H9 (cell line): ENCODE measurements at regions not wholly inside any gene's neighbourhood (a gene's known extent, or its start where the extent isn't known, plus 50 kb on each side); places are given as distances from the start of the nearest gene placed in this dataset.

Source experiments
- DNase-seq: peaks from one replicate; pipeline ENCODE4 v3.0.0-alpha.2; 2017
- H2AFZ ChIP-seq: one replicate; pipeline ENCODE4 v1.6.1; 2013; ENCODE audit warnings: mild to moderate bottlenecking, low read length, control low read depth, moderate library complexity
- H2AK5ac ChIP-seq: 2 replicates; pipeline ENCODE4 v1.6.1; 2013; ENCODE audit warnings: low read length, control low read depth, mixed read lengths; ENCODE audit not compliant: insufficient read length
- H2BK120ac ChIP-seq: one replicate; pipeline ENCODE4 v1.6.1; 2013; ENCODE audit warnings: low read depth, mild to moderate bottlenecking, low read length, control low read depth, inconsistent platforms; ENCODE audit not compliant: poor library complexity, severe bottlenecking
- H2BK12ac ChIP-seq: 2 replicates; pipeline ENCODE4 v1.6.1; 2013; ENCODE audit warnings: low read length, control low read depth, mixed read lengths, low read depth; ENCODE audit not compliant: insufficient read length
- H2BK15ac ChIP-seq: 2 replicates; pipeline ENCODE4 v1.6.1; 2013; ENCODE audit warnings: low read depth, low read length, control low read depth
- H2BK20ac ChIP-seq: one replicate; pipeline ENCODE4 v1.6.1; 2013; ENCODE audit warnings: low read depth, mild to moderate bottlenecking, low read length, control low read depth, inconsistent platforms; ENCODE audit not compliant: poor library complexity, severe bottlenecking
- H2BK5ac ChIP-seq: 2 replicates; pipeline ENCODE4 v1.6.1; 2013; ENCODE audit warnings: low read length, control low read depth, mixed read lengths; ENCODE audit not compliant: insufficient read length
- H3K14ac ChIP-seq: 2 replicates; pipeline ENCODE4 v1.6.1; 2013; ENCODE audit warnings: low read length, control low read depth; ENCODE audit not compliant: insufficient read depth
- H3K18ac ChIP-seq: 2 replicates; pipeline ENCODE4 v1.6.1; 2013; ENCODE audit warnings: low read depth, mild to moderate bottlenecking, mixed read lengths, low read length, control low read depth; ENCODE audit not compliant: insufficient read length
- H3K23ac ChIP-seq: 2 replicates; pipeline ENCODE4 v1.6.1; 2013; ENCODE audit warnings: low read length, control low read depth, mixed read lengths, low read depth; ENCODE audit not compliant: insufficient read length
- H3K23me2 ChIP-seq: 2 replicates; pipeline ENCODE4 v1.6.1; 2013; ENCODE audit warnings: low read depth, mild to moderate bottlenecking, mixed read lengths, low read length, control low read depth; ENCODE audit not compliant: insufficient read length, poor library complexity, severe bottlenecking
- H3K27ac ChIP-seq: 2 replicates; pipeline ENCODE4 v1.5.1; 2013; ENCODE audit warnings: low read length, control low read depth, mixed read lengths, low read depth; ENCODE audit not compliant: insufficient read length
- H3K27me3 ChIP-seq: 2 replicates; pipeline ENCODE4 v1.6.1; 2013; ENCODE audit warnings: low read length, control low read depth, inconsistent platforms; ENCODE audit not compliant: insufficient read depth
- H3K4ac ChIP-seq: 2 replicates; pipeline ENCODE4 v1.6.1; 2013; ENCODE audit warnings: low read depth, mild to moderate bottlenecking, control low read depth, inconsistent platforms, low read length, moderate library complexity
- H3K4me1 ChIP-seq: 2 replicates; pipeline ENCODE4 v1.6.1; 2013; ENCODE audit warnings: low read length, control low read depth, inconsistent platforms; ENCODE audit not compliant: insufficient read depth
- H3K4me2 ChIP-seq: 2 replicates; pipeline ENCODE4 v1.6.1; 2013; ENCODE audit warnings: low read length, control low read depth, mixed read lengths; ENCODE audit not compliant: insufficient read length, insufficient read depth
- H3K56ac ChIP-seq: 2 replicates; pipeline ENCODE4 v1.6.1; 2013; ENCODE audit warnings: low read depth, mild to moderate bottlenecking, mixed read lengths, low read length, control low read depth; ENCODE audit not compliant: insufficient read length
- H3K79me1 ChIP-seq: 2 replicates; pipeline ENCODE4 v1.6.1; 2013; ENCODE audit warnings: low read depth, mild to moderate bottlenecking, moderate library complexity, low read length, control low read depth, inconsistent platforms; ENCODE audit not compliant: insufficient read depth, poor library complexity, severe bottlenecking
- H3K79me2 ChIP-seq: 2 replicates; pipeline ENCODE4 v1.6.1; 2013; ENCODE audit warnings: low read length, control low read depth, inconsistent platforms; ENCODE audit not compliant: insufficient read depth
- H3K9ac ChIP-seq: 2 replicates; pipeline ENCODE4 v1.6.1; 2013; ENCODE audit warnings: low read length, control low read depth, mixed read lengths; ENCODE audit not compliant: insufficient read length; ENCODE audit errors: extremely low read depth
- H3K9me3 ChIP-seq: one replicate; pipeline ENCODE4 v1.6.1; 2013; ENCODE audit warnings: low read depth, low read length, inconsistent platforms; ENCODE audit not compliant: control insufficient read depth
- H3T11ph ChIP-seq: one replicate; pipeline ENCODE4 v1.6.1; 2013; ENCODE audit warnings: mild to moderate bottlenecking, low read length, control low read depth, inconsistent platforms
- H4K20me1 ChIP-seq: one replicate; pipeline ENCODE4 v1.6.1; 2013; ENCODE audit not compliant: control insufficient read depth, insufficient read length, insufficient read depth
- H4K5ac ChIP-seq: 2 replicates; pipeline ENCODE4 v1.6.1; 2013; ENCODE audit warnings: low read depth, mild to moderate bottlenecking, mixed read lengths, low read length, control low read depth; ENCODE audit not compliant: insufficient read length
- H4K8ac ChIP-seq: replicated peaks from 2 replicates; pipeline ENCODE4 v1.6.1; 2013; ENCODE audit warnings: low read length, control low read depth, mixed read lengths, low read depth; ENCODE audit not compliant: insufficient read length
- H4K91ac ChIP-seq: 2 replicates; pipeline ENCODE4 v1.6.1; 2013; ENCODE audit warnings: low read depth, mild to moderate bottlenecking, moderate library complexity, mixed read lengths, low read length, control low read depth; ENCODE audit not compliant: insufficient read length
- H3K27ac Mint-ChIP-seq, 3 experiments: 2 replicates in 2 of 3; 3 replicates in 1 of 3; pipeline ENCODE4 v1.8.0; 2020 to 2021; ENCODE audit warnings: mixed read lengths in 3 of 3, mild to moderate bottlenecking in 1 of 3, moderate library complexity in 1 of 3
- H3K27me3 Mint-ChIP-seq: 2 replicates; pipeline ENCODE4 v1.8.0; 2021; ENCODE audit warnings: low read depth, mild to moderate bottlenecking, moderate library complexity, mixed read lengths
- H3K36me3 Mint-ChIP-seq, 3 experiments: 2 replicates in 2 of 3; 3 replicates in 1 of 3; pipeline ENCODE4 v1.8.0; 2020 to 2021; ENCODE audit warnings: low read depth in 3 of 3, mixed read lengths in 3 of 3; ENCODE audit not compliant: insufficient read depth in 1 of 3
- H3K4me1 Mint-ChIP-seq, 2 experiments: 2 replicates each; pipeline ENCODE4 v1.8.0; 2020; ENCODE audit warnings: mixed read lengths in 2 of 2
- H3K4me3 Mint-ChIP-seq, 2 experiments: 2 replicates in 1 of 2; 3 replicates in 1 of 2; pipeline ENCODE4 v1.8.0; 2020 to 2021; ENCODE audit warnings: mild to moderate bottlenecking in 2 of 2, mixed read lengths in 2 of 2, moderate library complexity in 1 of 2
- H3K9me3 Mint-ChIP-seq, 2 experiments: 2 replicates in 1 of 2; 3 replicates in 1 of 2; pipeline ENCODE4 v1.8.0; 2020; ENCODE audit warnings: mild to moderate bottlenecking in 2 of 2, mixed read lengths in 2 of 2, moderate library complexity in 1 of 2
- WGBS: extraction: QIAGEN DNeasy Blood & Tissue Kit; methylation state at CpG from one replicate; pipeline ENCODE4 v1.1.7; 2013; ENCODE audit warnings: missing lambda C conversion rate, low lambda C conversion rate, mixed read lengths; ENCODE audit not compliant: insufficient read length; ENCODE audit errors: extremely low coverage; 5-methylcytosine and 5-hydroxymethylcytosine counted together
- TF ChIP-seq, protein P1 (sequence below): fragments of 200-600 bp; sonication (generic); conservative IDR thresholded peaks from 3 replicates; pipeline ENCODE4 v1.8.0; 2021; ENCODE audit warnings: antibody characterized with exemption, mild to moderate bottlenecking

DNA sequence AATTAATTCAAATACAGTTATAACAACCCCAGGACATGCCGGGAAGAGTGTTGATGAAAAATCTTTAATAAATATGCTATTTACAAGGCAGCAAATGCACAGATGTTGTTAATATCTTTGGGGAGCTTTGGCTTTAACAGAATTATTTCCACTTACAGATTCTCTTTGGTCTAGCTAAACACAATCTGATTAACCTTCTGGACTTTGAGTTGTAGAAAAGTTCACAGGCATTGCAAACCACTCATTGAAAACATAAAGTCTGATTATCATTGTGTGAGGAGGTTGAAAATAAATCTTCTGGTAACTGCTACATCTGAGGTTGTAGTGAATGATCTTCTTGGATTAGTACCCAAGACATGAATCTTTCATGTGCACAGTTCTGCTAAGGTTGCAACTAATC lies 255.6 kb downstream of the LHFPL1 start:
- no peaks in the 10 kb centered on the region for H3K9me3 Mint-ChIP-seq
- Histone ChIP-seq H3K79me1 (no peaks in the 10 kb centered on the region), H4K91ac (no peak overlapping the region), H3K23ac (no peak overlapping the region), H3K4ac (no peak overlapping the region), H3K9ac (no peak overlapping the region), H3K79me2 (no peaks in the 10 kb centered on the region), H2BK15ac (no peak overlapping the region), H3K14ac (no peak overlapping the region), H3K56ac (no peak overlapping the region), H4K5ac (no peak overlapping the region), H3K4me1 (no peaks in the 10 kb centered on the region), H2BK12ac (no peak overlapping the region), H4K8ac (no peak overlapping the region), H2AFZ (no peak overlapping the region), H3T11ph (no peak overlapping the region), H3K18ac (no peak overlapping the region), H2BK120ac (no peak overlapping the region), H3K27ac (no peak overlapping the region), H3K4me2 (no peak overlapping the region), H3K9me3 (no peaks in the 10 kb centered on the region), H3K23me2 (no peaks in the 10 kb centered on the region), H4K20me1 (no peaks in the 10 kb centered on the region), H3K27me3 (no peaks in the 10 kb centered on the region), H2BK5ac (no peak overlapping the region), H2BK20ac (no peak overlapping the region), H2AK5ac (no peak overlapping the region)
- H3K4me3 Mint-ChIP-seq: no peak overlapping the region
- WGBS: no CpG with 5 or more reads among the region's 1 CpG
- no peak overlapping the region for H3K27ac Mint-ChIP-seq
- H3K36me3 Mint-ChIP-seq: no peaks in the 10 kb centered on the region
- H3K4me1 Mint-ChIP-seq: no peaks in the 10 kb centered on the region
- H3K27me3 Mint-ChIP-seq: no peaks in the 10 kb centered on the region
- TF ChIP-seq, protein P1, sequence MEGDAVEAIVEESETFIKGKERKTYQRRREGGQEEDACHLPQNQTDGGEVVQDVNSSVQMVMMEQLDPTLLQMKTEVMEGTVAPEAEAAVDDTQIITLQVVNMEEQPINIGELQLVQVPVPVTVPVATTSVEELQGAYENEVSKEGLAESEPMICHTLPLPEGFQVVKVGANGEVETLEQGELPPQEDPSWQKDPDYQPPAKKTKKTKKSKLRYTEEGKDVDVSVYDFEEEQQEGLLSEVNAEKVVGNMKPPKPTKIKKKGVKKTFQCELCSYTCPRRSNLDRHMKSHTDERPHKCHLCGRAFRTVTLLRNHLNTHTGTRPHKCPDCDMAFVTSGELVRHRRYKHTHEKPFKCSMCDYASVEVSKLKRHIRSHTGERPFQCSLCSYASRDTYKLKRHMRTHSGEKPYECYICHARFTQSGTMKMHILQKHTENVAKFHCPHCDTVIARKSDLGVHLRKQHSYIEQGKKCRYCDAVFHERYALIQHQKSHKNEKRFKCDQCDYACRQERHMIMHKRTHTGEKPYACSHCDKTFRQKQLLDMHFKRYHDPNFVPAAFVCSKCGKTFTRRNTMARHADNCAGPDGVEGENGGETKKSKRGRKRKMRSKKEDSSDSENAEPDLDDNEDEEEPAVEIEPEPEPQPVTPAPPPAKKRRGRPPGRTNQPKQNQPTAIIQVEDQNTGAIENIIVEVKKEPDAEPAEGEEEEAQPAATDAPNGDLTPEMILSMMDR: no peak
- no peak for DNase-seq
